GM12878 (cell line): ENCODE measurements at regions not wholly inside any gene's neighbourhood (a gene's known extent, or its start where the extent isn't known, plus 50 kb on each side); places are given as distances from the start of the nearest gene placed in this dataset.

Experiments
- ATAC-seq: fragments of 200-7000 bp; cut with Tn5 transposase; 3 replicates; pipeline ENCODE4 v1.9.1; 2020; ENCODE audit warnings: mild to moderate bottlenecking, moderate library complexity
- BruUV-seq: library from RNA; stranded (reverse); fragments of 400-500 nt; replicated peaks from 2 replicates; lab custom pipeline; 2021; lab: Mats Ljungman, UMichigan
- CTCF ChIA-PET: fragments of 300-600 bp; sonication (Branson Sonifier 250); formaldehyde crosslinking; extraction: SDS; loops from one replicate; lab custom pipeline; 2021; ENCODE audit warnings: inconsistent platforms; lab: Yijun Ruan, JAX
- POLR2A ChIA-PET: fragments of 350-600 bp; formaldehyde crosslinking; extraction: SDS; loops from one replicate; lab custom pipeline; 2021; ENCODE audit warnings: inconsistent platforms; lab: Charles Lee
- RAD21 ChIA-PET: fragments of 300-600 bp; sonication (Branson Sonifier 250); formaldehyde crosslinking; loops from one replicate; lab custom pipeline; 2023; ENCODE audit warnings: antibody characterized with exemption; ENCODE audit not compliant: unreplicated experiment; lab: Charles Lee
- SMC1A ChIA-PET: fragments of 300-600 bp; sonication (Branson Sonifier 250); formaldehyde crosslinking; loops from one replicate; lab custom pipeline; 2023; ENCODE audit not compliant: unreplicated experiment, uncharacterized antibody; lab: Charles Lee
- DNase-seq: peaks from one replicate; pipeline ENCODE4 v3.0.0-alpha.2; 2011; ENCODE audit warnings: low read depth, low spot score
- FAIRE-seq: peaks from 3 replicates; lab custom pipeline; 2011; peaks lifted over from hg19 to GRCh38; lab: Jason Lieb, UNC
- H2AFZ ChIP-seq: 2 replicates; pipeline ENCODE4 v1.6.0; 2011; ENCODE audit warnings: low read depth, low read length, control low read depth; ENCODE audit not compliant: control insufficient read depth
- H3K27ac ChIP-seq: 2 replicates; pipeline ENCODE4 v1.5.1; 2011; ENCODE audit warnings: control low read depth; ENCODE audit not compliant: control insufficient read depth, insufficient read depth
- H3K27me3 ChIP-seq, 2 experiments: replicated peaks in 1 of 2; 2 replicates each; pipeline versions ENCODE4 v1.6.0 to v1.6.1; 2011; ENCODE audit warnings: low read length in 1 of 2; ENCODE audit not compliant: control insufficient read depth in 2 of 2, insufficient read depth in 2 of 2
- H3K36me3 ChIP-seq, 2 experiments: 2 replicates each; pipeline ENCODE4 v1.5.1; 2011; ENCODE audit warnings: low read length in 1 of 2; ENCODE audit not compliant: control insufficient read depth in 2 of 2, insufficient read depth in 2 of 2
- H3K4me1 ChIP-seq: 2 replicates; pipeline ENCODE4 v1.6.1; 2011; ENCODE audit warnings: mild to moderate bottlenecking, low read length, moderate library complexity, mixed read lengths; ENCODE audit not compliant: control insufficient read depth, insufficient read depth
- H3K4me2 ChIP-seq: 2 replicates; pipeline ENCODE4 v1.6.0; 2011; ENCODE audit warnings: control low read depth; ENCODE audit not compliant: control insufficient read depth, insufficient read depth
- H3K4me3 ChIP-seq: fragments of 200-600 bp; sonication (generic); 2 replicates; pipeline ENCODE4 v1.5.1; 2016
- H3K79me2 ChIP-seq: 2 replicates; pipeline ENCODE4 v1.6.0; 2011; ENCODE audit warnings: low read length; ENCODE audit not compliant: control insufficient read depth, insufficient read depth
- H3K9ac ChIP-seq: 2 replicates; pipeline ENCODE4 v1.8.0; 2011; ENCODE audit warnings: low read length, control low read depth, mixed read lengths; ENCODE audit not compliant: control insufficient read depth, insufficient read depth
- H3K9me3 ChIP-seq: replicated peaks from 3 replicates; pipeline ENCODE4 v1.5.1; 2011; ENCODE audit warnings: mild to moderate bottlenecking, low read length; ENCODE audit not compliant: control insufficient read depth, insufficient read depth
- H4K20me1 ChIP-seq: 2 replicates; pipeline ENCODE4 v1.6.0; 2011; ENCODE audit not compliant: control insufficient read depth, insufficient read depth
- BRCA1 ChIP-seq: IDR thresholded peaks from 2 replicates; pipeline ENCODE4 v1.6.1; 2011; ENCODE audit warnings: low read depth, low read length, improper control_type of control experiment
- CREM ChIP-seq: IDR thresholded peaks from 2 replicates; pipeline ENCODE4 v1.6.1; 2014; ENCODE audit warnings: antibody characterized with exemption, low read depth
- CTCF ChIP-seq, 3 experiments: IDR thresholded peaks in 2 of 3; conservative IDR thresholded peaks in 1 of 3; 2 replicates each; pipeline ENCODE4 v1.5.1; 2011; ENCODE audit warnings: low read depth in 3 of 3, low read length in 3 of 3, mild to moderate bottlenecking in 3 of 3, control low read depth in 2 of 3, moderate library complexity in 2 of 3, inconsistent platforms in 1 of 3, mixed read lengths in 1 of 3; ENCODE audit not compliant: control insufficient read depth in 2 of 3, insufficient read depth in 1 of 3; ENCODE audit errors: extremely low read depth in 1 of 3
- EP300 ChIP-seq, 2 experiments: fragments of 150-350 bp in 1 of 2; IDR thresholded peaks; 2 replicates each; pipeline ENCODE4 v1.6.1; 2011 to 2012; ENCODE audit warnings: low read depth in 2 of 2, low read length in 2 of 2, borderline replicate concordance in 1 of 2, improper control_type of control experiment in 1 of 2, inconsistent platforms in 1 of 2; ENCODE audit not compliant: control insufficient read depth in 1 of 2
- FOXK2 ChIP-seq: fragments of 450-650 bp; IDR thresholded peaks from 2 replicates; pipeline ENCODE4 v1.6.1; 2017; ENCODE audit warnings: mild to moderate bottlenecking, moderate library complexity
- HDGF ChIP-seq: fragments of 450-650 bp; IDR thresholded peaks from 2 replicates; pipeline ENCODE4 v1.6.1; 2016; ENCODE audit warnings: antibody characterized with exemption
- MTA2 ChIP-seq: fragments of 450-650 bp; IDR thresholded peaks from 2 replicates; pipeline ENCODE4 v1.6.1; 2016; ENCODE audit warnings: low read depth, mild to moderate bottlenecking, moderate library complexity
- MYB ChIP-seq: fragments of 150-350 bp; IDR thresholded peaks from 2 replicates; pipeline ENCODE4 v1.6.1; 2014; ENCODE audit warnings: mild to moderate bottlenecking, low read depth, low read length, borderline replicate concordance
- MYC ChIP-seq: IDR thresholded peaks from 2 replicates; pipeline ENCODE4 v1.6.1; 2011; ENCODE audit warnings: mild to moderate bottlenecking, low read length, moderate library complexity, inconsistent platforms; ENCODE audit not compliant: insufficient read depth, insufficient replicate concordance, insufficient read length, severe bottlenecking
- NFXL1 ChIP-seq: fragments of 450-650 bp; IDR thresholded peaks from 2 replicates; pipeline ENCODE4 v1.6.1; 2017; ENCODE audit warnings: antibody characterized with exemption, mild to moderate bottlenecking, borderline replicate concordance
- NKRF ChIP-seq: fragments of 450-650 bp; conservative IDR thresholded peaks from 2 replicates; pipeline ENCODE4 v1.6.1; 2017; ENCODE audit warnings: mild to moderate bottlenecking, moderate library complexity
- NR2F1 ChIP-seq: fragments of 450-650 bp; conservative IDR thresholded peaks from 2 replicates; pipeline ENCODE4 v1.6.1; 2017; ENCODE audit warnings: mild to moderate bottlenecking
- PKNOX1 ChIP-seq: fragments of 450-650 bp; IDR thresholded peaks from 2 replicates; pipeline ENCODE4 v1.6.1; 2016; ENCODE audit warnings: mild to moderate bottlenecking
- RUNX3 ChIP-seq: IDR thresholded peaks from 2 replicates; pipeline ENCODE4 v1.6.1; 2012; ENCODE audit warnings: low read length, inconsistent platforms
- SMAD1 ChIP-seq: fragments of 450-650 bp; IDR thresholded peaks from 2 replicates; pipeline ENCODE4 v1.6.1; 2018; ENCODE audit warnings: mild to moderate bottlenecking, low read depth; ENCODE audit not compliant: partially characterized antibody
- TCF3 ChIP-seq: IDR thresholded peaks from 2 replicates; pipeline ENCODE4 v1.6.1; 2012; ENCODE audit warnings: low read depth, mild to moderate bottlenecking, low read length, borderline replicate concordance; ENCODE audit not compliant: insufficient read depth
- WGBS: methylation state at CpG from one replicate; pipeline ENCODE4 v1.1.6; 2016; ENCODE audit warnings: low lambda C conversion rate; ENCODE audit not compliant: insufficient replicate concordance, insufficient coverage; ENCODE audit errors: missing lambda C conversion rate; 5-methylcytosine and 5-hydroxymethylcytosine counted together
- in situ Hi-C: fragments of 300-500 bp; cut with MboI; formaldehyde crosslinking; loops from 9 replicates; pipeline ENCODE4 v1.14.3; 2018; ENCODE audit warnings: mixed read lengths
- intact Hi-C: fragments of 100-400 bp; cut with micrococcal nuclease; formaldehyde crosslinking; loops from one replicate; pipeline ENCODE4 v1.14.2; 2022; ENCODE audit not compliant: unreplicated experiment

GRCh38 chr3:72054976-72055375 is 270.0 kb upstream of the PROK2 start (continued):
- TF ChIP-seq EP300 (IDR thresholded peaks at IDR 0.05; ENCODE audit: borderline replicate concordance in 1 of 2, control insufficient read depth in 1 of 2, low read depth in 2 of 2, low read length in 2 of 2) (no peak), HDGF (no peak), NR2F1 (no peak)

GRCh38 chr3:72052841-72053409 is 268.0 kb upstream of the PROK2 start:
- WGBS: 68% methylated on average over 8 of the region's 8 CpGs
- no peak overlapping the region for H2AFZ ChIP-seq
- no peak overlapping the region for H3K4me2 ChIP-seq
- no peak for TF ChIP-seq FOXK2
- no peak for TF ChIP-seq CREM
- TF ChIP-seq NFXL1: no peak
- TF ChIP-seq MYB: no peak
- TF ChIP-seq MTA2: no peak
- no peak for TF ChIP-seq TCF3
- no peak for TF ChIP-seq RUNX3
- TF ChIP-seq CTCF (IDR thresholded peaks at IDR 0.05 in 2 of 3, conservative IDR thresholded peaks at IDR 0.05 in 1 of 3; ENCODE audit: control insufficient read depth in 2 of 3, extremely low read depth in 1 of 3, insufficient read depth in 1 of 3, low read depth in 3 of 3, low read length in 3 of 3): no peak
- no peak for TF ChIP-seq SMAD1
- TF ChIP-seq PKNOX1: no peak
- TF ChIP-seq BRCA1: no peak
- TF ChIP-seq NKRF: no peak
- TF ChIP-seq MYC: no peak
- TF ChIP-seq, all 136 proteins: peak for 0
- RAD21 ChIA-PET: no interaction called here
- no peaks in the 10 kb centered on the region for H4K20me1 ChIP-seq
- H3K4me3 ChIP-seq: no peak overlapping the region
- H3K79me2 ChIP-seq: no peaks in the 10 kb centered on the region
- no peaks in the 10 kb centered on the region for H3K4me1 ChIP-seq
- no peak for DNase-seq
- H3K36me3 ChIP-seq: no peaks in the 10 kb centered on the region; a peak in 2 of 4 replicates
- no TSS peak for BruUV-seq
- H3K27ac ChIP-seq: no peak overlapping the region
- no peak for ATAC-seq
- intact Hi-C loops (no loop called here), in situ Hi-C loops (no loop called here)
- POLR2A ChIA-PET: no interaction called here
- FAIRE-seq: no peak
- no peak overlapping the region for H3K9ac ChIP-seq
- CTCF ChIA-PET: interaction anchor here (0.8 kb wide), 1 partner anchor 122 kb away, joined by 3 read pairs; no protein-coding TSS in a partner anchor
- H3K27me3 ChIP-seq: no peaks in the 10 kb centered on the region
- SMC1A ChIA-PET: interaction anchor here (0.9 to 1.2 kb wide), 3 partner anchors 8 to 111 kb away, joined by 3 read pairs; no protein-coding TSS in a partner anchor
- no peaks in the 10 kb centered on the region for H3K9me3 ChIP-seq
